ENCODE measurements at regions not wholly inside any gene's neighbourhood (a gene's known extent, or its start where the extent isn't known, plus 50 kb on each side); places are given as distances from the start of the nearest gene placed in this dataset.

DNA sequence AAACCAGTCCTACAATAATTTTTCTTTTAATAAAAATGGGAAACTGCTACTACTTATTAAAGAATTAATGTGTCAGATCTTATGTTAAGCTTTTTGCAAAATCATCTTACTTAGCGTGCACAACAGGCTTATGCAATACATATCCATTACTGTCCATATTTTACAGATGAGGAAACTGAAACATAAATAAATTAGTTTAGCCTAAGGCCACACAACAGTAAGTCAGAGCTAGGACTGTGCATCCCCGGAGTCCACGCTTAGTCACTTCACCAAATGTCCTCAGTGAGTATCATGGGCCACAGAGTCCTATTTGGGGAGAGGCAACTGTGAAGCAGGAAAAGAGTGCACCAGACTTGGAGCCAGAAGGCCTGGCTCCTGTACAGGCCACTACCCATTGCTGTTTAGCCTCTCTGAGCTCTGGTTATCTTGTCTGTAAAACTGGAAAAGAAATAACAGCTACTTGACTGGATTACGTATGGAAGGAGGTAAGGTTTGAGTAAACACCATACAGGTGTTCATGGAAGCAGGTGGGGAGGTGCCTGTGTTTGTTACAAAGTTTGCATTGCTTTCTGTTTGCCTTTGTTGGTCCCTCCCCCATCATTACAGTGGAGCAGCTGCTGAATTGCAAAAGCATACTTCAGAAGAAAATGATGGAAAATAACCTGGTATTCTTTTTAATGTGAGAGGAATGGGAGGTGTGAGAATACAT is 192.8 kb downstream of the FCRL5 start:
- BruUV-seq (replicated peaks): no TSS peak
- intact Hi-C loops (cut with micrococcal nuclease; ENCODE audit: unreplicated experiment): no loop called here
- Histone ChIP-seq H3K4me3 (ENCODE audit: low read depth, low read length, poor library complexity, severe bottlenecking) (no peak overlapping the region), H3K27ac (ENCODE audit: low read depth, low read length, poor library complexity, severe bottlenecking) (no peak overlapping the region), H3K27me3 (replicated peaks; ENCODE audit: insufficient read depth, low read depth, low read length, poor library complexity) (peaks cover 3% of the 10 kb centered on the region), H3K9me3 (ENCODE audit: low read depth, low read length, poor library complexity, severe bottlenecking) (no peaks in the 10 kb centered on the region), H3K4me1 (ENCODE audit: insufficient read depth, low read length, poor library complexity, severe bottlenecking) (no peaks in the 10 kb centered on the region), H3K36me3 (ENCODE audit: insufficient read depth, low read length, poor library complexity, severe bottlenecking) (no peaks in the 10 kb centered on the region)
- ChIA-PET POLR2A (ENCODE audit: low non-redundant PET) (no interaction called here), CTCF (no interaction called here)
- TF ChIP-seq EZH2 (IDR thresholded peaks at IDR 0.05; ENCODE audit: borderline replicate concordance, low read depth, low read length, poor library complexity, severe bottlenecking): no peak
- TF ChIP-seq, protein P1, sequence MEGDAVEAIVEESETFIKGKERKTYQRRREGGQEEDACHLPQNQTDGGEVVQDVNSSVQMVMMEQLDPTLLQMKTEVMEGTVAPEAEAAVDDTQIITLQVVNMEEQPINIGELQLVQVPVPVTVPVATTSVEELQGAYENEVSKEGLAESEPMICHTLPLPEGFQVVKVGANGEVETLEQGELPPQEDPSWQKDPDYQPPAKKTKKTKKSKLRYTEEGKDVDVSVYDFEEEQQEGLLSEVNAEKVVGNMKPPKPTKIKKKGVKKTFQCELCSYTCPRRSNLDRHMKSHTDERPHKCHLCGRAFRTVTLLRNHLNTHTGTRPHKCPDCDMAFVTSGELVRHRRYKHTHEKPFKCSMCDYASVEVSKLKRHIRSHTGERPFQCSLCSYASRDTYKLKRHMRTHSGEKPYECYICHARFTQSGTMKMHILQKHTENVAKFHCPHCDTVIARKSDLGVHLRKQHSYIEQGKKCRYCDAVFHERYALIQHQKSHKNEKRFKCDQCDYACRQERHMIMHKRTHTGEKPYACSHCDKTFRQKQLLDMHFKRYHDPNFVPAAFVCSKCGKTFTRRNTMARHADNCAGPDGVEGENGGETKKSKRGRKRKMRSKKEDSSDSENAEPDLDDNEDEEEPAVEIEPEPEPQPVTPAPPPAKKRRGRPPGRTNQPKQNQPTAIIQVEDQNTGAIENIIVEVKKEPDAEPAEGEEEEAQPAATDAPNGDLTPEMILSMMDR (conservative IDR thresholded peaks at IDR 0.05; ENCODE audit: low read depth, low read length): no peak
- DNase-seq (ENCODE audit: low spot score): no peak

DNA sequence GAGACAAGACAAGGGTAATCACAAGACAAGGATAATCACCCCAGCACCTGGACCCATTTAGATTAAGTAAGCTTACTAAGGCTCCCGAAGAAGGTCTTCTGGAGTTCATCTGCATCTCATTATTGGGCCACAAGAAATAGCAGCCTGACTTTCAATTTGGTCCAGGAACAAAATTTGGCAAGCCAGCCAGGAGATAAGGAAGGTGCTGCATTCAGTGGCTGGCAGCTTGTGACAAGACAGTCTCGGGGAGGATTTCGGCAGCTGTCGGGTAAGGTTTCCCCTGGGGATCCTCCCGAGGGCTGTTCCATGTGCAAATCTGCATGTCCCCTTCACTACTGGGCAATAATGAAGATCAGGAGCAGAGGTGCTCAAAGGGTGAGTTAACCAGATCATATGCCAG is 195.2 kb downstream of the FCRL5 start:
- ChIA-PET CTCF (no interaction called here), POLR2A (ENCODE audit: low non-redundant PET) (no interaction called here)
- no peak overlapping the region for H3K27ac ChIP-seq (ENCODE audit: low read depth, low read length, poor library complexity, severe bottlenecking)
- TF ChIP-seq EZH2 (IDR thresholded peaks at IDR 0.05; ENCODE audit: borderline replicate concordance, low read depth, low read length, poor library complexity, severe bottlenecking): no peak
- TF ChIP-seq, protein P1 (conservative IDR thresholded peaks at IDR 0.05; ENCODE audit: low read depth, low read length): no peak
- DNase-seq (ENCODE audit: low spot score): no peak
- no peak overlapping the region for H3K4me3 ChIP-seq (ENCODE audit: low read depth, low read length, poor library complexity, severe bottlenecking)
- peaks cover 15% of the 10 kb centered on the region for H3K27me3 ChIP-seq (replicated peaks; ENCODE audit: insufficient read depth, low read depth, low read length, poor library complexity)
- no TSS peak for BruUV-seq (replicated peaks)
- no peaks in the 10 kb centered on the region for H3K9me3 ChIP-seq (ENCODE audit: low read depth, low read length, poor library complexity, severe bottlenecking)
- no peaks in the 10 kb centered on the region for H3K4me1 ChIP-seq (ENCODE audit: insufficient read depth, low read length, poor library complexity, severe bottlenecking)
- intact Hi-C loops (cut with micrococcal nuclease; ENCODE audit: unreplicated experiment): no loop called here
- no peaks in the 10 kb centered on the region for H3K36me3 ChIP-seq (ENCODE audit: insufficient read depth, low read length, poor library complexity, severe bottlenecking)

DNA sequence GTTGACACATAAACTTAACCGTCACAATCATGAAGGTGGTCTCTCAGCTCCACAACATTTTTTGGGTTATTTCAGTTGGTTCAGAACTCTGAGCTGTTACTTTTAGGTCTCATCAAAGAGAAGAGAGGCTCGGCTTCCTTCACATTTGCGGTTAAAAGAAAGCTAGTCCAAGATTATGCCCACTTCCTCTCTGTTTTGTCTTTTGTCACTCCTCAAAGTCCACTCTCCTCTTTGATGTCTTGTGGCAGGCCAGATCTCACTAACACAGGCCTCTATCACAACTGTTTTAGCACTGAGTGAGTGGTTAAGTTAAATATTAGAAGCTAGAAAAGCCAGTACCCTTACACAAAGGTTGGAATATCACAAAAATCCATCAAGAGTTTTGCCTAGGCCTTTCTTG is 195.7 kb downstream of the FCRL5 start:
- TF ChIP-seq, protein P1 (conservative IDR thresholded peaks at IDR 0.05; ENCODE audit: low read depth, low read length): no peak
- no peak for TF ChIP-seq EZH2 (IDR thresholded peaks at IDR 0.05; ENCODE audit: borderline replicate concordance, low read depth, low read length, poor library complexity, severe bottlenecking)
- no peak for DNase-seq (ENCODE audit: low spot score)
- BruUV-seq (replicated peaks): no TSS peak
- H3K4me3 ChIP-seq (ENCODE audit: low read depth, low read length, poor library complexity, severe bottlenecking): no peak overlapping the region
- intact Hi-C loops (cut with micrococcal nuclease; ENCODE audit: unreplicated experiment): no loop called here
- H3K9me3 ChIP-seq (ENCODE audit: low read depth, low read length, poor library complexity, severe bottlenecking): no peaks in the 10 kb centered on the region
- H3K27me3 ChIP-seq (replicated peaks; ENCODE audit: insufficient read depth, low read depth, low read length, poor library complexity): peaks cover 15% of the 10 kb centered on the region
- no peaks in the 10 kb centered on the region for H3K4me1 ChIP-seq (ENCODE audit: insufficient read depth, low read length, poor library complexity, severe bottlenecking)
- CTCF ChIA-PET: no interaction called here
- H3K36me3 ChIP-seq (ENCODE audit: insufficient read depth, low read length, poor library complexity, severe bottlenecking): no peaks in the 10 kb centered on the region
- POLR2A ChIA-PET (ENCODE audit: low non-redundant PET): no interaction called here
- no peak overlapping the region for H3K27ac ChIP-seq (ENCODE audit: low read depth, low read length, poor library complexity, severe bottlenecking)
